HepG2 (cell line): ENCODE measurements at regions not wholly inside any gene's neighbourhood (a gene's known extent, or its start where the extent isn't known, plus 50 kb on each side); places are given as distances from the start of the nearest gene placed in this dataset.

Source experiments
- AKNA ChIP-seq: sonication (generic); formaldehyde crosslinking; IDR thresholded peaks from 2 replicates; pipeline ENCODE4 v1.4.0; 2020; ENCODE audit warnings: missing genetic modification reagents, borderline replicate concordance
- ETS1 ChIP-seq: sonication (generic); formaldehyde crosslinking; IDR thresholded peaks from 2 replicates; pipeline ENCODE4 v1.4.0; 2020; ENCODE audit warnings: missing genetic modification reagents
- GABPB1 ChIP-seq: IDR thresholded peaks from 2 replicates; pipeline ENCODE4 v1.6.1; 2016; ENCODE audit warnings: mild to moderate bottlenecking, missing genetic modification reagents, moderate library complexity, missing compliant biosample characterization
- GPN1 ChIP-seq: sonication (generic); formaldehyde crosslinking; IDR thresholded peaks from 2 replicates; pipeline ENCODE4 v1.5.1; 2020; ENCODE audit warnings: missing genetic modification reagents, borderline replicate concordance
- HDAC6 ChIP-seq: fragments of 200-600 bp; sonication (generic); IDR thresholded peaks from 2 replicates; pipeline ENCODE4 v1.7.0; 2017; ENCODE audit warnings: mild to moderate bottlenecking, antibody characterized with exemption, low read length, low read depth
- ISX ChIP-seq: sonication (generic); formaldehyde crosslinking; conservative IDR thresholded peaks from 2 replicates; pipeline ENCODE4 v1.5.0; 2020; ENCODE audit warnings: missing genetic modification reagents
- KDM2A ChIP-seq: sonication (generic); formaldehyde crosslinking; IDR thresholded peaks from 2 replicates; pipeline ENCODE4 v1.4.0; 2020; ENCODE audit warnings: low read depth, missing genetic modification reagents, borderline replicate concordance
- NR2F6 ChIP-seq, 2 experiments: IDR thresholded peaks; 2 replicates each; pipeline ENCODE4 v1.6.1; 2016; ENCODE audit warnings: antibody characterized with exemption in 1 of 2, mild to moderate bottlenecking in 1 of 2
- PHB2 ChIP-seq: fragments of 450-650 bp; IDR thresholded peaks from 2 replicates; pipeline ENCODE4 v1.6.1; 2018; ENCODE audit not compliant: partially characterized antibody
- PHF5A ChIP-seq: IDR thresholded peaks from one replicate; pipeline ENCODE4 v1.6.1; 2018; ENCODE audit warnings: low read depth, missing genetic modification reagents; ENCODE audit not compliant: unreplicated experiment
- RORA ChIP-seq: sonication (generic); formaldehyde crosslinking; IDR thresholded peaks from 2 replicates; pipeline ENCODE4 v1.5.0; 2020; ENCODE audit warnings: mild to moderate bottlenecking, missing genetic modification reagents, moderate library complexity
- SMARCE1 ChIP-seq: fragments of 450-650 bp; IDR thresholded peaks from 2 replicates; pipeline ENCODE4 v1.6.1; 2017; ENCODE audit warnings: borderline replicate concordance
- SRY ChIP-seq: sonication (generic); formaldehyde crosslinking; IDR thresholded peaks from 2 replicates; pipeline ENCODE4 v1.8.0; 2022; ENCODE audit warnings: mild to moderate bottlenecking, missing genetic modification reagents
- SUZ12 ChIP-seq: fragments of 150-350 bp; IDR thresholded peaks from 2 replicates; pipeline ENCODE4 v1.6.1; 2014; ENCODE audit warnings: low read depth, low read length
- TAF1 ChIP-seq: sonication (generic); formaldehyde crosslinking; IDR thresholded peaks from 2 replicates; pipeline ENCODE4 v1.4.0; 2020; ENCODE audit warnings: missing genetic modification reagents
- TCF7L2 ChIP-seq: IDR thresholded peaks from 2 replicates; pipeline ENCODE4 v1.6.1; 2011; ENCODE audit warnings: mild to moderate bottlenecking, low read depth, low read length, moderate library complexity
- ZNF572 ChIP-seq: sonication (generic); formaldehyde crosslinking; IDR thresholded peaks from 2 replicates; pipeline ENCODE4 v1.5.1; 2020; ENCODE audit warnings: mild to moderate bottlenecking, missing genetic modification reagents
- ZNF670 ChIP-seq: sonication (generic); formaldehyde crosslinking; IDR thresholded peaks from 2 replicates; pipeline ENCODE4 v1.8.0; 2022; ENCODE audit warnings: mild to moderate bottlenecking, missing genetic modification reagents, borderline replicate concordance
- ZNF75D ChIP-seq: sonication (generic); formaldehyde crosslinking; IDR thresholded peaks from 2 replicates; pipeline ENCODE4 v1.8.1; 2023; ENCODE audit warnings: missing genetic modification reagents, mild to moderate bottlenecking, borderline replicate concordance
- ZSCAN31 ChIP-seq: sonication (generic); formaldehyde crosslinking; IDR thresholded peaks from 2 replicates; pipeline ENCODE4 v1.5.0; 2020; ENCODE audit warnings: low read depth, mild to moderate bottlenecking, missing genetic modification reagents
- TF ChIP-seq, protein P1 (sequence below): sonication (generic); formaldehyde crosslinking; IDR thresholded peaks from 2 replicates; pipeline ENCODE4 v1.5.0; 2020; ENCODE audit warnings: missing genetic modification reagents
- TF ChIP-seq, protein P2 (sequence below): sonication (generic); formaldehyde crosslinking; IDR thresholded peaks from 2 replicates; pipeline ENCODE4 v1.5.0; 2020; ENCODE audit warnings: missing genetic modification reagents, mild to moderate bottlenecking, borderline replicate concordance

GRCh38 chr13:73451221-73452029, 392.6 kb downstream of the KLF5 start (continued):
- TF ChIP-seq, protein P1, sequence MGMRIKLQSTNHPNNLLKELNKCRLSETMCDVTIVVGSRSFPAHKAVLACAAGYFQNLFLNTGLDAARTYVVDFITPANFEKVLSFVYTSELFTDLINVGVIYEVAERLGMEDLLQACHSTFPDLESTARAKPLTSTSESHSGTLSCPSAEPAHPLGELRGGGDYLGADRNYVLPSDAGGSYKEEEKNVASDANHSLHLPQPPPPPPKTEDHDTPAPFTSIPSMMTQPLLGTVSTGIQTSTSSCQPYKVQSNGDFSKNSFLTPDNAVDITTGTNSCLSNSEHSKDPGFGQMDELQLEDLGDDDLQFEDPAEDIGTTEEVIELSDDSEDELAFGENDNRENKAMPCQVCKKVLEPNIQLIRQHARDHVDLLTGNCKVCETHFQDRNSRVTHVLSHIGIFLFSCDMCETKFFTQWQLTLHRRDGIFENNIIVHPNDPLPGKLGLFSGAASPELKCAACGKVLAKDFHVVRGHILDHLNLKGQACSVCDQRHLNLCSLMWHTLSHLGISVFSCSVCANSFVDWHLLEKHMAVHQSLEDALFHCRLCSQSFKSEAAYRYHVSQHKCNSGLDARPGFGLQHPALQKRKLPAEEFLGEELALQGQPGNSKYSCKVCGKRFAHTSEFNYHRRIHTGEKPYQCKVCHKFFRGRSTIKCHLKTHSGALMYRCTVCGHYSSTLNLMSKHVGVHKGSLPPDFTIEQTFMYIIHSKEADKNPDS (CRISPR knock-in tag), result no peak
- TF ChIP-seq TAF1 (CRISPR knock-in tag) (no peak), ETS1 (CRISPR knock-in tag) (no peak), GPN1 (CRISPR knock-in tag) (no peak), ZSCAN31 (CRISPR knock-in tag) (no peak), ZNF75D (CRISPR knock-in tag) (no peak), GABPB1 (no peak), SRY (CRISPR knock-in tag) (no peak), SMARCE1 (no peak), ISX (CRISPR knock-in tag) (no peak), HDAC6 (no peak), PHF5A (CRISPR knock-in tag) (no peak), NR2F6 (IDR thresholded peaks at IDR 0.05) (peak; percentile 73; the same call in 1 of the 2 replicates), NR2F6 (CRISPR knock-in tag; IDR thresholded peaks at IDR 0.05) (no peak), ZNF670 (CRISPR knock-in tag) (no peak), SUZ12 (no peak), ZNF572 (no peak), PHB2 (no peak), RORA (CRISPR knock-in tag) (no peak), TCF7L2 (no peak), AKNA (CRISPR knock-in tag) (no peak), KDM2A (CRISPR knock-in tag) (no peak)
- TF ChIP-seq, protein P2, sequence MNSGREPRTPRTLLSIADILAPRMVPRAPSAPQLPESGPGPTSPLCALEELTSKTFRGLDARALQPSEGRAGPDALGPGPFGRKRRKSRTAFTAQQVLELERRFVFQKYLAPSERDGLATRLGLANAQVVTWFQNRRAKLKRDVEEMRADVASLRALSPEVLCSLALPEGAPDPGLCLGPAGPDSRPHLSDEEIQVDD (CRISPR knock-in tag), result no peak
